Left ventricle myocardium inferior (tissue), 1 donor: ENCODE measurements at regions not wholly inside any gene's neighbourhood (a gene's known extent, or its start where the extent isn't known, plus 50 kb on each side); places are given as distances from the start of the nearest gene placed in this dataset.

ENCODE experiments used
- DNase-seq: peaks from one replicate; pipeline ENCODE4 v3.0.0-alpha.2; 2020
- H3K27ac ChIP-seq: fragments of 200-600 bp; replicated peaks from 2 replicates; pipeline ENCODE4 v1.8.0; 2021
- H3K27me3 ChIP-seq: fragments of 200-600 bp; 2 replicates; pipeline ENCODE4 v1.8.0; 2021; ENCODE audit warnings: low read depth
- H3K36me3 ChIP-seq: fragments of 200-600 bp; 2 replicates; pipeline ENCODE4 v1.8.0; 2021
- H3K4me1 ChIP-seq: fragments of 200-600 bp; 2 replicates; pipeline ENCODE4 v1.8.0; 2021
- H3K4me3 ChIP-seq: fragments of 200-600 bp; 2 replicates; pipeline ENCODE4 v1.8.0; 2021; ENCODE audit warnings: mild to moderate bottlenecking, moderate library complexity
- H3K9me3 ChIP-seq: fragments of 200-600 bp; replicated peaks from 2 replicates; pipeline ENCODE4 v1.8.0; 2021
- intact Hi-C: fragments of 100-400 bp; cut with micrococcal nuclease; formaldehyde crosslinking; loops from one replicate; pipeline ENCODE4 v1.11.0; 2022
- TF ChIP-seq, protein P1 (sequence below): fragments of 200-600 bp; IDR thresholded peaks from 2 replicates; pipeline ENCODE4 v1.8.0; 2021; ENCODE audit warnings: antibody characterized with exemption, mild to moderate bottlenecking, borderline replicate concordance
- donor health status: DM: no; HTN: yes; CAD: no; lungs with severe emphysema.

DNA sequence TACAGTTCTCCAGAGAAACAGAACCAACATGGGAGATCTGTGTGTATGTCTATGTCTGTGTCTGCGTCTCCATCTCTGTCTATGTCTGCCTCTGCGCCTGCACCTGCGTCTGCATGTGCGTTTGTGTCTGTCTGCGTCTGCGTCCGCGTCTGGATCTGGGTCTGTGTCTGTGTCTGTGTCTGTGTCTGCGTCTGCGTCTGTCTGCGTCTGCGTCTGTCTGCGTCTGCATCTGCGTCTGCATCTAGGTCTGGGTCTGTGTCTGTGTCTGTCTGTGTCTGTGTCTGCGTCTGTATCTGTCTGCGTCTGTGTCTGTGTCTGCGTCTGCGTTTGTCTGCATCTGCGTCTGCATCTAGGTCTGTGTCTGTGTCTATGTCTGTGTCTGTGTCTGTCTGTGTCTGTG is 53.1 kb upstream of the SLC22A11 start:
- Histone ChIP-seq H3K36me3 (no peaks in the 10 kb centered on the region), H3K9me3 (peaks cover 20% of the 10 kb centered on the region), H3K4me3 (no peak overlapping the region), H3K27ac (no peak overlapping the region), H3K4me1 (no peaks in the 10 kb centered on the region), H3K27me3 (peaks cover 95% of the 10 kb centered on the region)
- DNase-seq = no peak
- TF ChIP-seq, protein P1, sequence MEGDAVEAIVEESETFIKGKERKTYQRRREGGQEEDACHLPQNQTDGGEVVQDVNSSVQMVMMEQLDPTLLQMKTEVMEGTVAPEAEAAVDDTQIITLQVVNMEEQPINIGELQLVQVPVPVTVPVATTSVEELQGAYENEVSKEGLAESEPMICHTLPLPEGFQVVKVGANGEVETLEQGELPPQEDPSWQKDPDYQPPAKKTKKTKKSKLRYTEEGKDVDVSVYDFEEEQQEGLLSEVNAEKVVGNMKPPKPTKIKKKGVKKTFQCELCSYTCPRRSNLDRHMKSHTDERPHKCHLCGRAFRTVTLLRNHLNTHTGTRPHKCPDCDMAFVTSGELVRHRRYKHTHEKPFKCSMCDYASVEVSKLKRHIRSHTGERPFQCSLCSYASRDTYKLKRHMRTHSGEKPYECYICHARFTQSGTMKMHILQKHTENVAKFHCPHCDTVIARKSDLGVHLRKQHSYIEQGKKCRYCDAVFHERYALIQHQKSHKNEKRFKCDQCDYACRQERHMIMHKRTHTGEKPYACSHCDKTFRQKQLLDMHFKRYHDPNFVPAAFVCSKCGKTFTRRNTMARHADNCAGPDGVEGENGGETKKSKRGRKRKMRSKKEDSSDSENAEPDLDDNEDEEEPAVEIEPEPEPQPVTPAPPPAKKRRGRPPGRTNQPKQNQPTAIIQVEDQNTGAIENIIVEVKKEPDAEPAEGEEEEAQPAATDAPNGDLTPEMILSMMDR = no peak
- intact Hi-C loops = no loop called here

DNA sequence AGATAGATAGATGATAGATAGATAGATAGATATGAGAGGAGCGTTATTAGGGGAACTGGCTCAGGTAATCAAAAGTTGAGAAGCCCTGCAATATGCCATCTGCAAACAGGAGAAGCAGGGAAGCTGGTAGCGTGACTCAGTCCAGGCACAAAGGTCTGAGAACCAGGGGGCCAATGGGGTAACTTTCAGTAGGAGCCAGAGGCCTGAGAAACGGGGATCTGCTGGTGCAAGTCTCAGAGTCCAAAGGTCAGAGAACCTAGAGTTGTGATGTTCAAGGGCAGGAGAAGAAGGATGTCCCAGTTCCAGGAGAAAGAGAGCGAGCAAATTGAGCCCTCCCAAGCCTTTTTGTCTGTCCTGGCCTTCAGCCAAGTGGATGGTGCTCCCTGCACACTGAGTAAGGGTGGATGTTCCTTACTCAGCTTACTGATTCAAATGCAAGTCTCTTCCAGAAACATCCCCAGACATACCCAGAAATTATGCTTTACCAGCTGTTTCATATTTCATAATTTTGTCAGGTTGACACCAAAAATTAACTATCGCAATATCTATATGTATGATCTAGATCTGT is 52.5 kb upstream of the SLC22A11 start:
- H3K27me3 ChIP-seq = peaks cover 94% of the 10 kb centered on the region
- H3K4me3 ChIP-seq = no peak overlapping the region
- no peaks in the 10 kb centered on the region for H3K36me3 ChIP-seq
- no peak for DNase-seq
- intact Hi-C loops = no loop called here
- peaks cover 20% of the 10 kb centered on the region for H3K9me3 ChIP-seq
- H3K27ac ChIP-seq = no peak overlapping the region
- TF ChIP-seq, protein P1 = no peak
- H3K4me1 ChIP-seq = no peaks in the 10 kb centered on the region

DNA sequence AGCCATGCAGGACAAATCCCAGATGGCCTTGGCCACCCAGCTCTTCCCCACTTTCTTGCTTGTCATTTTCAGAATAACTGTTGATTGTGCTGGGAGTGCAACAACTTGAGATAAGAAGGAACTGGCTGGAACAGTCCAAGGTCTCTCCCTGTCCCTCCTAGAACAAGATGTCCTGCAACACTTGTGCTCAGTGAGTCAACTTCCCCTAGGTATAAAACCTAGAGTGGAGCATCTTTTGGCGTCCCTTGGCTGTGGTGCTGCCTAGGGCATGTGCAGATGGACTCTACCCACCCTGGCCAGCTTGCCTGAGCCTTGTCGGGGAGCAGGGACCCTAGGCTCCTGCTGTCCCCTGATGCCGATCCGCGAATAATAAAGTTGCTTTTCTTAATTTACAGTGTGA is 50.7 kb upstream of the SLC22A11 start:
- Histone ChIP-seq H3K9me3 (peaks cover 20% of the 10 kb centered on the region), H3K27me3 (peaks cover 92% of the 10 kb centered on the region)

More for the DNA sequence above, 50.7 kb upstream of the SLC22A11 start:
- intact Hi-C loops = no loop called here
- TF ChIP-seq, protein P1 = no peak
- Histone ChIP-seq H3K27ac (no peak overlapping the region), H3K4me3 (no peak overlapping the region), H3K4me1 (no peaks in the 10 kb centered on the region), H3K36me3 (no peaks in the 10 kb centered on the region)
- DNase-seq = no peak
